Pancreas (tissue), 10 donors: ENCODE measurements at regions not wholly inside any gene's neighbourhood (a gene's known extent, or its start where the extent isn't known, plus 50 kb on each side); places are given as distances from the start of the nearest gene placed in this dataset.

Experiments
- ATAC-seq, 4 donors: fragments of 200-7000 bp; cut with Tn5 transposase; one replicate each; pipeline versions ENCODE4 v1.8.0 to v1.9.1; 2020; ENCODE audit warnings: mild to moderate bottlenecking in 4 of 4, moderate library complexity in 4 of 4
- DNase-seq, 6 donors: peaks; one replicate each; pipeline ENCODE4 v3.0.0-alpha.2; 2020
- FAIRE-seq: peaks from 2 replicates; lab custom pipeline; 2012; peaks lifted over from hg19 to GRCh38; lab: Jason Lieb, UNC
- H3K27ac ChIP-seq, 4 donors: fragments of 200-600 bp; sonication (generic); 1 replicate in 3 of 4; 2 replicates in 1 of 4; pipeline versions ENCODE4 v1.5.0 to v1.8.0; 2020
- H3K27me3 ChIP-seq, 4 donors: fragments of 200-600 bp; one replicate each; pipeline ENCODE4 v1.8.0; 2021
- H3K36me3 ChIP-seq, 3 donors: fragments of 200-600 bp; sonication (generic) in 1 of 3; one replicate each; pipeline versions ENCODE4 v1.5.0 to v1.8.0; 2020 to 2021
- H3K4me1 ChIP-seq, 3 donors: fragments of 200-600 bp; one replicate each; pipeline ENCODE4 v1.8.0; 2021
- H3K4me3 ChIP-seq, 4 donors: fragments of 200-600 bp; sonication (generic) in 2 of 4; one replicate each; pipeline versions ENCODE4 v1.5.0 to v1.8.0; 2020 to 2021
- H3K9me3 ChIP-seq, 4 donors: fragments of 200-600 bp; one replicate each; pipeline ENCODE4 v1.8.0; 2021
- WGBS, 2 donors: extraction: QIAGEN DNeasy Blood & Tissue Kit; methylation state at CpG; one replicate each; pipeline ENCODE4 v1.1.7; 2013; 5-methylcytosine and 5-hydroxymethylcytosine counted together
- intact Hi-C, 3 donors: fragments of 100-400 bp; cut with DNase I; formaldehyde crosslinking; loops; one replicate each; pipeline versions ENCODE4 v1.11.1 to v1.14.2; 2022
- TF ChIP-seq, protein P1 (sequence below), 4 donors: fragments of 200-600 bp; sonication (generic) in 3 of 4; IDR thresholded peaks; one replicate each; pipeline versions ENCODE4 v1.5.0 to v1.8.0; 2021; ENCODE audit warnings: antibody characterized with exemption in 4 of 4
- donor health status: healthy with polysubstance abuse.
- donor health status: DM: no; HTN: no; CAD: no; lungs with moderate emphysema.
- donor health status: DM: no; HTN: no; CAD: no.
- donor health status: control.
- donor health status: control.
- donor health status: Bipolar disorder and iron deficiency.
- donor health status: DM: yes; HTN: yes; CAD: no.
- donor health status: DM: no; HTN: no; CAD: no.
- donor health status: DM: no; HTN: no; CAD: no.
- donor health status: DM: yes; HTN: yes; CAD: no.

DNA sequence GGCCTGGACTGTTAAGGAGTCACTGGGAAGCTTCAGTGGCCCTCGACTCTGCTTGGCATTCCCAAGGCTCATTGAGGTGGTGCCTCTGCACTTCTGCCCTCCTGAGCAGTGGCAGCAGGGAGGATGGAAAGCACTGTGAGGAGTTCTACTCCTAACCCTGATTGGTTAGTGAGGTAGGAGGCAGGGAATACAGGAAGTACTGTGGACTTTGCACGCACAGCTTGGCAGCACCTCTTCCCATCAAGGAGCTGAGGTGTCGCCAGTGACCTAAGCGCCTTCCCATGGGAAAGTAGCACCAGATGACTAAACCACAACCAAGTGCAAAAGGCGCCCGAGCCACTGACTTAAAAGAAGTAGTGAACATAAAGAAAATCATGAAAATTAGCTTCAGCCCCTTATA, 152.5 kb upstream of the CADM1 start:
- TF ChIP-seq, protein P1, sequence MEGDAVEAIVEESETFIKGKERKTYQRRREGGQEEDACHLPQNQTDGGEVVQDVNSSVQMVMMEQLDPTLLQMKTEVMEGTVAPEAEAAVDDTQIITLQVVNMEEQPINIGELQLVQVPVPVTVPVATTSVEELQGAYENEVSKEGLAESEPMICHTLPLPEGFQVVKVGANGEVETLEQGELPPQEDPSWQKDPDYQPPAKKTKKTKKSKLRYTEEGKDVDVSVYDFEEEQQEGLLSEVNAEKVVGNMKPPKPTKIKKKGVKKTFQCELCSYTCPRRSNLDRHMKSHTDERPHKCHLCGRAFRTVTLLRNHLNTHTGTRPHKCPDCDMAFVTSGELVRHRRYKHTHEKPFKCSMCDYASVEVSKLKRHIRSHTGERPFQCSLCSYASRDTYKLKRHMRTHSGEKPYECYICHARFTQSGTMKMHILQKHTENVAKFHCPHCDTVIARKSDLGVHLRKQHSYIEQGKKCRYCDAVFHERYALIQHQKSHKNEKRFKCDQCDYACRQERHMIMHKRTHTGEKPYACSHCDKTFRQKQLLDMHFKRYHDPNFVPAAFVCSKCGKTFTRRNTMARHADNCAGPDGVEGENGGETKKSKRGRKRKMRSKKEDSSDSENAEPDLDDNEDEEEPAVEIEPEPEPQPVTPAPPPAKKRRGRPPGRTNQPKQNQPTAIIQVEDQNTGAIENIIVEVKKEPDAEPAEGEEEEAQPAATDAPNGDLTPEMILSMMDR (IDR thresholded peaks at IDR 0.05): no peak
- H3K9me3 ChIP-seq: no peaks in the 10 kb centered on the region
- intact Hi-C loops: no loop called here
- no peak overlapping the region for H3K4me3 ChIP-seq
- peaks cover 0 to 8% (median 0%) of the 10 kb centered on the region in 4 donors for H3K27me3 ChIP-seq
- DNase-seq (no peak), ATAC-seq (peak in 1 of 4 donors; percentile 13), FAIRE-seq (no peak)
- WGBS, 2 donors: 45 to 50% methylated on average over 6 of the region's 6 CpGs
- H3K36me3 ChIP-seq: no peaks in the 10 kb centered on the region
- no peaks in the 10 kb centered on the region for H3K4me1 ChIP-seq
- no peak overlapping the region for H3K27ac ChIP-seq

- no peaks in the 10 kb centered on the region for H3K4me1 ChIP-seq
- ATAC-seq (no peak), FAIRE-seq (no peak), DNase-seq (no peak)
- no peaks in the 10 kb centered on the region for H3K9me3 ChIP-seq
- intact Hi-C loops: no loop called here
- H3K4me3 ChIP-seq: no peak overlapping the region
- H3K27me3 ChIP-seq: peaks cover 0 to 8% (median 0%) of the 10 kb centered on the region in 4 donors
- no peaks in the 10 kb centered on the region for H3K36me3 ChIP-seq
- TF ChIP-seq, protein P1 (IDR thresholded peaks at IDR 0.05): no peak
- H3K27ac ChIP-seq: no peak overlapping the region
Observed at GRCh38 chr11:115656041-115656440, 151.8 kb upstream of the CADM1 start.

GRCh38 chr11:115654792-115655191, 150.6 kb upstream of the CADM1 start:
- TF ChIP-seq, protein P1 (IDR thresholded peaks at IDR 0.05): no peak
- Histone ChIP-seq H3K27me3 (peaks cover 0 to 5% (median 0%) of the 10 kb centered on the region in 4 donors), H3K4me3 (no peak overlapping the region), H3K4me1 (no peaks in the 10 kb centered on the region), H3K36me3 (no peaks in the 10 kb centered on the region), H3K27ac (no peak overlapping the region), H3K9me3 (no peaks in the 10 kb centered on the region)
- ATAC-seq (no peak), FAIRE-seq (no peak), DNase-seq (no peak)
- WGBS, 2 donors: 66 to 81% methylated on average over 4 of the region's 4 CpGs
- intact Hi-C loops: no loop called here

GRCh38 chr11:115653926-115654325, 149.7 kb upstream of the CADM1 start:
- no peaks in the 10 kb centered on the region for H3K4me1 ChIP-seq
- intact Hi-C loops: no loop called here
- no peak overlapping the region for H3K4me3 ChIP-seq
- ATAC-seq: no peak
- TF ChIP-seq, protein P1 (IDR thresholded peaks at IDR 0.05): no peak
- no peak for FAIRE-seq
- peaks cover 0 to under 1% (median 0%) of the 10 kb centered on the region in 4 donors for H3K27me3 ChIP-seq
- no peak overlapping the region for H3K27ac ChIP-seq
- no peak for DNase-seq
- H3K36me3 ChIP-seq: no peaks in the 10 kb centered on the region
- 71 to 76% methylated on average over 13 of the region's 13 CpGs for WGBS, 2 donors
- H3K9me3 ChIP-seq: no peaks in the 10 kb centered on the region

- ATAC-seq (no peak), FAIRE-seq (no peak), DNase-seq (no peak)
- no peaks in the 10 kb centered on the region for H3K27me3 ChIP-seq
- WGBS, 2 donors: 71 to 81% methylated on average over 1 of the region's 1 CpG
- intact Hi-C loops: no loop called here
- H3K9me3 ChIP-seq: no peaks in the 10 kb centered on the region
- H3K4me1 ChIP-seq: no peaks in the 10 kb centered on the region
- no peak overlapping the region for H3K27ac ChIP-seq
- H3K36me3 ChIP-seq: no peaks in the 10 kb centered on the region
- H3K4me3 ChIP-seq: no peak overlapping the region
- TF ChIP-seq, protein P1 (IDR thresholded peaks at IDR 0.05): no peak
Observed at GRCh38 chr11:115653076-115653475, 148.9 kb upstream of the CADM1 start.
